SU-DHL-6 (cell line): ENCODE measurements at regions not wholly inside any gene's neighbourhood (a gene's known extent, or its start where the extent isn't known, plus 50 kb on each side); places are given as distances from the start of the nearest gene placed in this dataset.

Experiments
- H2AFZ ChIP-seq: fragments of 200-600 bp; sonication (generic); 2 replicates; pipeline ENCODE4 v1.6.1; 2014; ENCODE audit warnings: low read depth, mild to moderate bottlenecking, moderate library complexity, mixed read lengths, antibody characterized with exemption, low read length; ENCODE audit not compliant: severe bottlenecking
- H3F3A ChIP-seq: fragments of 200-600 bp; shearing (Covaris generic); 2 replicates; pipeline ENCODE4 v1.6.0; 2016; ENCODE audit warnings: antibody characterized with exemption, mild to moderate bottlenecking; ENCODE audit not compliant: insufficient read depth
- H3K27ac ChIP-seq: fragments of 200-600 bp; sonication (generic); 2 replicates; pipeline ENCODE4 v1.5.1; 2016; ENCODE audit warnings: low read depth, mild to moderate bottlenecking, low read length, moderate library complexity, mixed read lengths
- H3K27me3 ChIP-seq: fragments of 200-600 bp; sonication (generic), shearing (Covaris generic); 2 replicates; pipeline ENCODE4 v1.6.0; 2014; ENCODE audit warnings: mild to moderate bottlenecking, low read length
- H3K36me3 ChIP-seq: fragments of 200-600 bp; sonication (generic); 2 replicates; pipeline ENCODE4 v1.6.1; 2014; ENCODE audit warnings: mild to moderate bottlenecking, low read length, mixed read lengths
- H3K4me2 ChIP-seq: fragments of 300-600, 200-600 bp; shearing (Covaris generic), sonication (generic); 2 replicates; pipeline ENCODE4 v1.6.0; 2014; ENCODE audit warnings: low read length, low read depth, mild to moderate bottlenecking; ENCODE audit not compliant: poor library complexity, severe bottlenecking
- H3K4me3 ChIP-seq: fragments of 200-600 bp; sonication (generic); 2 replicates; pipeline ENCODE4 v1.5.1; 2014; ENCODE audit warnings: antibody characterized with exemption, low read length, mild to moderate bottlenecking, mixed read lengths; ENCODE audit not compliant: insufficient read depth, poor library complexity, severe bottlenecking
- H3K79me2 ChIP-seq: fragments of 200-600 bp; sonication (generic); 2 replicates; pipeline ENCODE4 v1.6.1; 2014; ENCODE audit warnings: mild to moderate bottlenecking, low read length, moderate library complexity; ENCODE audit not compliant: insufficient read depth
- H3K9ac ChIP-seq: fragments of 200-600 bp; sonication (generic); 2 replicates; pipeline ENCODE4 v1.7.0; 2014; ENCODE audit warnings: mild to moderate bottlenecking, low read length
- H3K9me2 ChIP-seq: fragments of 200-600 bp; sonication (generic); replicated peaks from 2 replicates; pipeline ENCODE4 v1.6.1; 2014; ENCODE audit warnings: low read length; ENCODE audit not compliant: insufficient read depth
- H3K9me3 ChIP-seq: fragments of 200-600 bp; sonication (generic); 2 replicates; pipeline ENCODE4 v1.6.1; 2014; ENCODE audit warnings: low read length, mixed read lengths; ENCODE audit not compliant: insufficient read depth
- H4K20me1 ChIP-seq: fragments of 200-600 bp; sonication (generic); 2 replicates; pipeline ENCODE4 v1.6.1; 2014; ENCODE audit warnings: low read depth, mild to moderate bottlenecking, antibody characterized with exemption, low read length, moderate library complexity, mixed read lengths
- EZH2phosphoT487 ChIP-seq: fragments of 200-600 bp; sonication (generic), shearing (Covaris generic); conservative IDR thresholded peaks from 2 replicates; pipeline ENCODE4 v1.6.1; 2018; ENCODE audit warnings: mild to moderate bottlenecking, antibody characterized with exemption, low read length, moderate library complexity, mixed read lengths
- TF ChIP-seq, protein P1 (sequence below): fragments of 200-600 bp; sonication (generic); IDR thresholded peaks from one replicate; pipeline ENCODE4 v1.5.1; 2017; ENCODE audit warnings: antibody characterized with exemption, mild to moderate bottlenecking, low read length, moderate library complexity; ENCODE audit not compliant: insufficient read depth, poor library complexity, severe bottlenecking

DNA sequence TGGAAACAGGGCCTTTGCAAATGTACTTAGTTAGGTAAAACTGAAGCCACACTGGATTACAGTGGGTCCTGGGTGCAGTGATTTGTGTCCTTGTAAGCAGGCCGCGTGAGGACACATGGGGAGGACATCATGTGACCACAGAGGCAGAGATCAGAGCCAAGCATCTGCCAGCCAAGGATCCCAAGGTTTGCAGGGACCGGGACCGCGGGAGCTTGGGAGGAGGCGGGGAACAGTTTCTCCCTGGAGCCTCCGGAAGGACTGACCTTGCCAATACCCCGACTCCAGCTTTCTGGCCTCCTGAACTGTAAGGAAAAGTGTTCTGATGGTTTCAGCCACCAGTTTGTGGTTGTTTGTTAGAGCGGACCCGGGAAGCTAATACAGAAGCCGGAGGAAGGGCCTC is 500.9 kb downstream of the PREX1 start:
- Histone ChIP-seq H2AFZ (no peak overlapping the region), H3K9me2 (no peaks in the 10 kb centered on the region), H3K79me2 (no peaks in the 10 kb centered on the region), H3K36me3 (no peaks in the 10 kb centered on the region), H3K4me3 (no peak overlapping the region), H3K27ac (no peak overlapping the region), H3F3A (no peaks in the 10 kb centered on the region), H3K4me2 (no peak overlapping the region), H4K20me1 (no peaks in the 10 kb centered on the region), H3K9ac (no peak overlapping the region), H3K9me3 (no peaks in the 10 kb centered on the region), H3K27me3 (no peaks in the 10 kb centered on the region)
- TF ChIP-seq, protein P1, sequence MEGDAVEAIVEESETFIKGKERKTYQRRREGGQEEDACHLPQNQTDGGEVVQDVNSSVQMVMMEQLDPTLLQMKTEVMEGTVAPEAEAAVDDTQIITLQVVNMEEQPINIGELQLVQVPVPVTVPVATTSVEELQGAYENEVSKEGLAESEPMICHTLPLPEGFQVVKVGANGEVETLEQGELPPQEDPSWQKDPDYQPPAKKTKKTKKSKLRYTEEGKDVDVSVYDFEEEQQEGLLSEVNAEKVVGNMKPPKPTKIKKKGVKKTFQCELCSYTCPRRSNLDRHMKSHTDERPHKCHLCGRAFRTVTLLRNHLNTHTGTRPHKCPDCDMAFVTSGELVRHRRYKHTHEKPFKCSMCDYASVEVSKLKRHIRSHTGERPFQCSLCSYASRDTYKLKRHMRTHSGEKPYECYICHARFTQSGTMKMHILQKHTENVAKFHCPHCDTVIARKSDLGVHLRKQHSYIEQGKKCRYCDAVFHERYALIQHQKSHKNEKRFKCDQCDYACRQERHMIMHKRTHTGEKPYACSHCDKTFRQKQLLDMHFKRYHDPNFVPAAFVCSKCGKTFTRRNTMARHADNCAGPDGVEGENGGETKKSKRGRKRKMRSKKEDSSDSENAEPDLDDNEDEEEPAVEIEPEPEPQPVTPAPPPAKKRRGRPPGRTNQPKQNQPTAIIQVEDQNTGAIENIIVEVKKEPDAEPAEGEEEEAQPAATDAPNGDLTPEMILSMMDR: no peak
- TF ChIP-seq EZH2phosphoT487: no peak

DNA sequence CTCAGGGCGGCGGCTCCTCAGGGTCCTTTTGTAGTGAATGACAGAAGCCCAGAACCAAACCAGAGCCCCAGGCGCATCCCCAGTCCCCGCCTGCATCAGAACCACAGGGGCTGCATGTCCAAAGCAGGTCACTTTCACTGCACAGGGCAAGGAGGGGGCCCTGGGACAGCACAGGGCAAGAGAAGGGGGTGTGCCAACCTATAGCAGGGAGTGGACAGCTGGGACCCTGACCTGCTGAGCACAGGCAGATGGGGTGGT is 501.4 kb downstream of the PREX1 start:
- Histone ChIP-seq H4K20me1 (no peaks in the 10 kb centered on the region), H3K4me2 (no peak overlapping the region), H3K27ac (no peak overlapping the region), H3K4me3 (no peak overlapping the region), H3K36me3 (no peaks in the 10 kb centered on the region), H3F3A (no peaks in the 10 kb centered on the region), H2AFZ (no peak overlapping the region), H3K79me2 (no peaks in the 10 kb centered on the region), H3K9me2 (no peaks in the 10 kb centered on the region), H3K27me3 (no peaks in the 10 kb centered on the region), H3K9me3 (no peaks in the 10 kb centered on the region), H3K9ac (no peak overlapping the region)
- no peak for TF ChIP-seq EZH2phosphoT487
- TF ChIP-seq, protein P1: no peak

DNA sequence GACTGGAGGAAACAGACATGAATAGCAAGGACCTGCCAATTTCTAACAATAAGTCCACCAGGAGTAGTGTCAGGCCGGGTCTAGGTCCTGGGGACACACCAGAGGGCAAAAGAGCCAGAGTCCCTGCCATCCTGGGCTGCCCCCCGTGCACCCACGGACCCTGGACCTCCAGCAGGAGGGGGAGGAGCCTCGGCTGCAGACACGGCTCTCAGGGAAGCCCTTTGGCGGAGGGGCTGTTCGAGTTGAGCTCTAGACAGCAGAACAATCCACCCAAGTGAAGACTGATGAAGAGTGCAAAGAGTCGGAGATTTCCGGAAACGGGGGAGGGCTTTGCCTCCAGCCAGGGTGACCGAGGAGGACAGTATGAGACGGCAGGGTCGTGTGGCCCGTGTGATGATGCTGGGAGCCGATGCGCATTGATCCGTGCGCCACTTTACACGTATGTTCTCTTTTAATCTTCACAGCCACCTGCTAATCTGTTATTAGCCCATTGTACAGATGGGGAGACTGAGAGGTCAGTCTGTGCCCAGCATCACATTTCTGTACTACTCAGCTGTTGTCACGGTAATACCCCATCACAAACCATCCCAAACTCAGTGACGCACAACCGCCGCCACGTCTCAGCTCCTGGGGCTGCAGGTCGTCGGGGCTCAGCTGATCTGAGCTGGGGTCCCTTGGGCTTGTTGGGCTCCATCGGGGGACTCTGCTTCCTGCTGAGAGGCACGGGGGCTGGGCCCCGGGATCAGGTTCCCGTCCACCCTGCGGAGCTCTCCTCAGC is 502.0 kb downstream of the PREX1 start:
- Histone ChIP-seq H2AFZ (no peak overlapping the region), H3F3A (no peaks in the 10 kb centered on the region), H3K9ac (no peak overlapping the region), H3K27ac (no peak overlapping the region), H3K9me2 (no peaks in the 10 kb centered on the region), H3K79me2 (no peaks in the 10 kb centered on the region), H4K20me1 (no peaks in the 10 kb centered on the region), H3K9me3 (no peaks in the 10 kb centered on the region), H3K4me3 (no peak overlapping the region), H3K27me3 (no peaks in the 10 kb centered on the region), H3K4me2 (no peak overlapping the region), H3K36me3 (no peaks in the 10 kb centered on the region)
- TF ChIP-seq EZH2phosphoT487: no peak
- TF ChIP-seq, protein P1: no peak
